Retinal pigment epithelial cell (primary cell): ENCODE measurements at regions not wholly inside any gene's neighbourhood (a gene's known extent, or its start where the extent isn't known, plus 50 kb on each side); places are given as distances from the start of the nearest gene placed in this dataset.

Experiments used
- DNase-seq: peaks from one replicate; pipeline ENCODE4 v3.0.0-alpha.2; 2010; ENCODE audit warnings: low read depth
- H3K4me3 ChIP-seq: 2 replicates; pipeline ENCODE4 v1.5.1; 2011; ENCODE audit warnings: mild to moderate bottlenecking, low read length, control low read depth, moderate library complexity
- CTCF ChIP-seq: conservative IDR thresholded peaks from 2 replicates; pipeline ENCODE4 v1.5.1; 2011; ENCODE audit warnings: low read depth, low read length, control low read depth, inconsistent platforms

- no peak for DNase-seq
- no peak overlapping the region for H3K4me3 ChIP-seq
- TF ChIP-seq CTCF = no peak
Measured at GRCh38 chr18:51821610-51822009, 518.4 kb upstream of the DCC start.

DNA sequence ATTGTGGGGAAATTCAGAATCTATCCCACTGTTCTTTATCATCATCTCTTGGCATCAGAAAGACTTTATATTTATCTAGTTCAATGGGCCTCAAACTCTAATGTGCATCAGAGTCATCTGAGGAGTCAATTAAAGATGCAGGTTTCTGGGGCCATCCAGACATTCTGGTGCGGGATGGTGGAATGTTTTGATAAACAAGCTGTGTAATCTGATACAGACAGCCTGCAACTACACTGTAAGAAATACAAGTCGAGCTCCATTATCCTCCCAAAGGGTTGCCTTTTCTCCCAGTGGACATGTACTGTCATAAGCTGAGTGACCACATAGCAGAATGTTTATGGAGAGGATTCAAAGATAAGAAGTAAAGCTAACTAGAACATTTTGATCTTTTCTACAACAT lies 515.3 kb upstream of the DCC start:
- H3K4me3 ChIP-seq = no peak overlapping the region
- no peak for TF ChIP-seq CTCF
- DNase-seq = no peak

DNA sequence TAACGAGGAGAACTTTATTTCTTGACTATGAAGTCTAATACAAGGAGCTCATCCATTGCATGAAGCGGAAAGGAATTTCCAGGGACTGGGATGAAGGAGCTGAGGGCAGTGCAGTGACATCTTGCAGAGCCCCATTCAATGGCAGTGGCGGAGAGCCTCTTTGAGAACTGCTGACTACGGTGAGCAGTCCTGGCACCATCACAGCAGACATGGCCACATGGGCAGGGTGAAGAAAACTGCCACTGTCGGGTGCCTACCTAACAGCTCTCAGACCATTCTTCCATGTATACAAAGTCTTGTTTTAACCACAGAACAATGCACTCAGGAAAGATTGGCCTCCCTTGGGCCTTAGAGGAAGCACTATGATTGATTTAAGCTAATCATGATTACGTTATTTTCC lies 506.1 kb upstream of the DCC start:
- no peak overlapping the region for H3K4me3 ChIP-seq
- TF ChIP-seq CTCF = no peak
- DNase-seq = no peak

GRCh38 chr18:51848702-51849101 lies 491.3 kb upstream of the DCC start:
- H3K4me3 ChIP-seq = no peak overlapping the region
- TF ChIP-seq CTCF = no peak
- DNase-seq = no peak

- no peak for DNase-seq
- H3K4me3 ChIP-seq = no peak overlapping the region
- TF ChIP-seq CTCF = no peak
Measured at GRCh38 chr18:51852681-51853080, 487.3 kb upstream of the DCC start.

DNA sequence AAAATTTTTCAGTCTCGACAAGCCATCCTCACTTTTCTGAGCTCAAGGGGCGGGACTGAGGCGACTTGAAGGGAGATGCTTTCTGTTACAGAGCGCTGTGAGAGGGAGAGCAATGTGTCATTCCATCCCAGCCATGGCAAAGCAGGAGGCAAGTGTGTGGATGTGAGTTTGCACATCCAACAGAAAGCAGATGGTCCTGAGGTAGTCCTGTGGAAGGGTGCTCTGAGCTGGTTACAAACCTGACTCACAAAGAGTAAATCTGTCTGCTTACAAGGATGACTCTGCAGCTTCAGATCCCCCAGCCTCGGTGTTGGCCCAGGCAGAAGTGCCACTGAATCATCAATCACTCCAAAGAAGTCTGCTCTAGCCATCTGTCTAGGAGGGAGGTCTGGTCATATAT lies 482.0 kb upstream of the DCC start:
- no peak for TF ChIP-seq CTCF
- DNase-seq = no peak
- no peak overlapping the region for H3K4me3 ChIP-seq

DNA sequence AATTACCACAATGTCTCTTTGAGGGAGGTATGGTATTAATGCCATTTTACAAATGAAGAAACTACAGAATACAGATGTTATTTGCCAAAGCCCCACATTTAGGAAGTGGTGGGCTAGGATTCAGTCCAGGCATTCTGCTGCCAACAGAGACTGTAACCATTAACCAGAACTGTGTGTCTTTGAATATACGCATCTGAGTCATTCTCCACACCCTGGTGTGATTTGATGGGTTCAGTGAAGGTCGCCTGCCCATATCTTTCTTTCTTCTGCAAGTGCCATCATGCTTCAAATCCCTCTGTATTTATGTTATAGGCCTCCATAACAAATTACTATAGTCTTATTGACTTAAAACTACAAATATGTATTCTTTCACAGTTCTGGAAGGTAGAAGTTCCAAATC lies 479.0 kb upstream of the DCC start:
- DNase-seq = no peak
- no peak overlapping the region for H3K4me3 ChIP-seq
- no peak for TF ChIP-seq CTCF
